Endodermal cell (in vitro differentiated cells): ENCODE measurements at regions not wholly inside any gene's neighbourhood (a gene's known extent, or its start where the extent isn't known, plus 50 kb on each side); places are given as distances from the start of the nearest gene placed in this dataset.

Experiments used
- DNase-seq: peaks from one replicate; pipeline ENCODE4 v3.0.0-alpha.2; 2017
- H3K27ac ChIP-seq: 2 replicates; pipeline ENCODE4 v1.5.1; 2013; ENCODE audit warnings: mild to moderate bottlenecking, low read depth, low read length, moderate library complexity
- H3K27me3 ChIP-seq: 2 replicates; pipeline ENCODE4 v1.6.1; 2013; ENCODE audit warnings: mild to moderate bottlenecking, low read length, moderate library complexity; ENCODE audit not compliant: insufficient read depth, control insufficient read depth, poor library complexity, severe bottlenecking
- H3K36me3 ChIP-seq: 2 replicates; pipeline ENCODE4 v1.7.0; 2013; ENCODE audit warnings: mild to moderate bottlenecking, low read length, moderate library complexity; ENCODE audit not compliant: control insufficient read depth, insufficient read depth
- H3K4me1 ChIP-seq: one replicate; pipeline ENCODE4 v1.7.0; 2013; ENCODE audit warnings: low read length; ENCODE audit not compliant: control insufficient read depth, insufficient read depth
- H3K4me3 ChIP-seq: 2 replicates; pipeline ENCODE4 v1.5.1; 2013; ENCODE audit warnings: mild to moderate bottlenecking, low read length, moderate library complexity
- H3K9ac ChIP-seq: 2 replicates; pipeline ENCODE4 v1.6.1; 2013; ENCODE audit warnings: mild to moderate bottlenecking, low read length, moderate library complexity; ENCODE audit not compliant: poor library complexity, severe bottlenecking; ENCODE audit errors: extremely low read depth
- H3K9me3 ChIP-seq: 2 replicates; pipeline ENCODE4 v1.6.1; 2013; ENCODE audit warnings: mild to moderate bottlenecking, low read length, moderate library complexity; ENCODE audit not compliant: control insufficient read depth
- H3K27ac Mint-ChIP-seq: 2 replicates; pipeline ENCODE4 v1.8.0; 2020; ENCODE audit warnings: mixed read lengths
- H3K27me3 Mint-ChIP-seq: 2 replicates; pipeline ENCODE4 v1.8.0; 2021; ENCODE audit warnings: mild to moderate bottlenecking, mixed read lengths; ENCODE audit not compliant: insufficient read depth
- H3K36me3 Mint-ChIP-seq: 2 replicates; pipeline ENCODE4 v1.8.0; 2020; ENCODE audit warnings: low read depth, mixed read lengths
- H3K4me1 Mint-ChIP-seq: 2 replicates; pipeline ENCODE4 v1.8.0; 2020; ENCODE audit warnings: mixed read lengths
- H3K4me3 Mint-ChIP-seq: 2 replicates; pipeline ENCODE4 v1.8.0; 2020; ENCODE audit warnings: mild to moderate bottlenecking, moderate library complexity, mixed read lengths
- H3K9me3 Mint-ChIP-seq: 2 replicates; pipeline ENCODE4 v1.8.0; 2020; ENCODE audit warnings: mild to moderate bottlenecking, mixed read lengths
- CTCF ChIP-seq: fragments of 200-600 bp; sonication (generic); conservative IDR thresholded peaks from 2 replicates; pipeline ENCODE4 v1.5.0; 2021; ENCODE audit warnings: antibody characterized with exemption, mild to moderate bottlenecking
- WGBS, 2 experiments: methylation state at CpG; one replicate each; pipeline versions ENCODE4 v1.1.5 to v1.1.7; 2013; ENCODE audit warnings: missing lambda C conversion rate in 2 of 2, mixed read lengths in 1 of 2; ENCODE audit not compliant: insufficient coverage in 1 of 2, insufficient read length in 1 of 2; 5-methylcytosine and 5-hydroxymethylcytosine counted together

- H3K4me3 Mint-ChIP-seq, result no peak overlapping the region
- Histone ChIP-seq H3K9ac (no peak overlapping the region), H3K36me3 (no peaks in the 10 kb centered on the region), H3K4me3 (no peak overlapping the region), H3K27ac (no peak overlapping the region), H3K4me1 (peaks cover 7% of the 10 kb centered on the region), H3K27me3 (no peaks in the 10 kb centered on the region), H3K9me3 (no peaks in the 10 kb centered on the region)
- H3K4me1 Mint-ChIP-seq, result no peaks in the 10 kb centered on the region
- no peak overlapping the region for H3K27ac Mint-ChIP-seq
- no peaks in the 10 kb centered on the region for H3K36me3 Mint-ChIP-seq
- TF ChIP-seq CTCF, result no peak
- DNase-seq, result no peak
- WGBS, 2 experiments, result 93 to 97% methylated on average over 2 of the region's 2 CpGs
- H3K27me3 Mint-ChIP-seq, result no peaks in the 10 kb centered on the region
- peaks cover 2% of the 10 kb centered on the region for H3K9me3 Mint-ChIP-seq
Measured at GRCh38 chr4:180491210-180491609, 1752.0 kb upstream of the TENM3 start.

GRCh38 chr4:180493299-180493698, 1749.9 kb upstream of the TENM3 start:
- no peaks in the 10 kb centered on the region for H3K27me3 Mint-ChIP-seq
- WGBS, 2 experiments, result 95 to 97% methylated on average over 2 to 3 of the region's 3 CpGs

GRCh38 chr4:180500154-180500553, 1743.0 kb upstream of the TENM3 start:
- Histone ChIP-seq H3K4me3 (no peak overlapping the region), H3K27ac (no peak overlapping the region), H3K9ac (no peak overlapping the region), H3K4me1 (no peaks in the 10 kb centered on the region), H3K27me3 (no peaks in the 10 kb centered on the region), H3K36me3 (no peaks in the 10 kb centered on the region), H3K9me3 (no peaks in the 10 kb centered on the region)
- H3K4me1 Mint-ChIP-seq, result peaks cover 7% of the 10 kb centered on the region
- no peak for DNase-seq
- H3K27me3 Mint-ChIP-seq, result no peaks in the 10 kb centered on the region
- H3K27ac Mint-ChIP-seq, result no peak overlapping the region
- H3K9me3 Mint-ChIP-seq, result no peaks in the 10 kb centered on the region
- H3K36me3 Mint-ChIP-seq, result no peaks in the 10 kb centered on the region
- TF ChIP-seq CTCF, result no peak
- 93 to 100% methylated on average over 2 to 3 of the region's 3 CpGs for WGBS, 2 experiments
- no peak overlapping the region for H3K4me3 Mint-ChIP-seq

More at GRCh38 chr4:180493299-180493698, 1749.9 kb upstream of the TENM3 start:
- no peak for TF ChIP-seq CTCF
- Mint-ChIP-seq H3K9me3 (no peaks in the 10 kb centered on the region), H3K27ac (no peak overlapping the region), H3K4me1 (peaks cover 7% of the 10 kb centered on the region), H3K4me3 (no peak overlapping the region), H3K36me3 (no peaks in the 10 kb centered on the region)
- no peaks in the 10 kb centered on the region for H3K27me3 ChIP-seq
- no peak overlapping the region for H3K4me3 ChIP-seq
- no peaks in the 10 kb centered on the region for H3K9me3 ChIP-seq
- H3K9ac ChIP-seq, result no peak overlapping the region
- no peaks in the 10 kb centered on the region for H3K4me1 ChIP-seq
- DNase-seq, result no peak
- H3K27ac ChIP-seq, result no peak overlapping the region
- no peaks in the 10 kb centered on the region for H3K36me3 ChIP-seq
